ENCODE measurements at regions not wholly inside any gene's neighbourhood (a gene's known extent, or its start where the extent isn't known, plus 50 kb on each side); places are given as distances from the start of the nearest gene placed in this dataset.

DNA sequence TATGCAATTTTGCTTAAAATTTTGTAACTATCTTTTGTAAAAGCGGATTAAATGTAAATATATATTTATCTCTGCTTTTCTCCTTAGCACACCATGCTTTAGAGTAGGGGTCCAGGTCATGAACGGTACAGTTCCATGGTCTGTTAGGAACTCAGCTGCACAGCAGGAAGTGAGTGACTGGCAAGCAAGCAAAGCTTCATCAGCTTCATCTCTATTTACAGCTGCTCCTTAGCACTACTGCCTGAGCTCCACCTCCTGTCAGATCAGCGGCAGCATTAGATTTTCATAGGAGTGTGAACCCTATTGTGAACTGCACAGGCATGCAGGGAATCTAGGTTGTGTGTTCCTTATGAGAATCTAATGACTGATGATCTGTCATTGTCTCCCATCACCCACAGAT, 959.0 kb upstream of the SLC39A10 start:
- Histone ChIP-seq H3K27me3 (replicated peaks in 1 of 4; ENCODE audit: control insufficient read depth in 3 of 4, extremely low read depth in 1 of 4, insufficient read depth in 3 of 4, low read length in 3 of 4) (no peaks in the 10 kb centered on the region), H3K23ac (ENCODE audit: insufficient read length) (no peak overlapping the region), H3K9ac (replicated peaks in 1 of 4; ENCODE audit: extremely low read depth in 1 of 4, low read depth in 3 of 4, low read length in 3 of 4) (no peak overlapping the region), H3K79me1 (ENCODE audit: low read depth, low read length) (no peaks in the 10 kb centered on the region), H3K4me2 (ENCODE audit: insufficient read depth in 1 of 2, low read depth in 2 of 2, low read length in 2 of 2) (no peak overlapping the region), H3K56ac (replicated peaks; ENCODE audit: insufficient read length, low read depth, low read length) (no peak overlapping the region), H4K20me1 (replicated peaks in 1 of 2; ENCODE audit: control insufficient read depth in 1 of 2, insufficient read depth in 2 of 2, low read length in 2 of 2) (no peaks in the 10 kb centered on the region), H3K4ac (replicated peaks; ENCODE audit: insufficient read length, low read depth, low read length) (no peak overlapping the region), H3K36me3 (ENCODE audit: control insufficient read depth in 2 of 4, insufficient read depth in 4 of 4, low read length in 3 of 4) (no peaks in the 10 kb centered on the region), H3K27ac (ENCODE audit: low read depth, low read length) (no peak overlapping the region), H4K91ac (replicated peaks; ENCODE audit: insufficient read length, low read length) (no peak overlapping the region), H3K4me1 (replicated peaks in 1 of 4; ENCODE audit: control insufficient read depth in 3 of 4, insufficient read depth in 4 of 4, low read length in 3 of 4) (no peaks in the 10 kb centered on the region), H2AFZ (ENCODE audit: low read length) (no peak overlapping the region), H3K18ac (ENCODE audit: extremely low read depth, low read length) (no peak overlapping the region), H2BK120ac (replicated peaks; ENCODE audit: low read depth, low read length) (no peak overlapping the region), H3K79me2 (ENCODE audit: control insufficient read depth in 1 of 2, insufficient read depth in 2 of 2, low read length in 2 of 2) (no peaks in the 10 kb centered on the region), H2BK5ac (ENCODE audit: low read depth, low read length) (no peak overlapping the region), H4K5ac (ENCODE audit: insufficient read length, low read depth, low read length) (no peak overlapping the region), H2BK20ac (ENCODE audit: low read length) (no peak overlapping the region), H3K9me3 (ENCODE audit: insufficient read depth in 2 of 2, low read depth in 1 of 2, low read length in 1 of 2) (no peaks in the 10 kb centered on the region), H3K14ac (ENCODE audit: insufficient read length) (no peak overlapping the region), H2BK15ac (ENCODE audit: low read length) (no peak overlapping the region), H2BK12ac (ENCODE audit: low read depth, low read length) (no peak overlapping the region), H3K4me3 (ENCODE audit: extremely low read depth in 1 of 4, insufficient read depth in 2 of 4, low read depth in 3 of 4, low read length in 4 of 4) (no peak overlapping the region), H2AK5ac (ENCODE audit: low read depth, low read length) (no peak overlapping the region), H3K23me2 (ENCODE audit: low read depth, low read length) (no peaks in the 10 kb centered on the region), H4K8ac (ENCODE audit: extremely low read depth, insufficient read depth, low read length) (no peak overlapping the region)
- no peak for TF ChIP-seq CHD2 (IDR thresholded peaks at IDR 0.05; ENCODE audit: low read length)
- no peak for TF ChIP-seq BCL11A (IDR thresholded peaks at IDR 0.05; ENCODE audit: low read depth in 2 of 2, low read length in 2 of 2)
- no peak for TF ChIP-seq GTF2F1 (IDR thresholded peaks at IDR 0.05; ENCODE audit: borderline replicate concordance, low read depth, low read length)
- no peak for TF ChIP-seq POLR2A (IDR thresholded peaks at IDR 0.05; ENCODE audit: control extremely low read depth in 1 of 2, low read depth in 2 of 2, low read length in 2 of 2)
- TF ChIP-seq, protein P1, sequence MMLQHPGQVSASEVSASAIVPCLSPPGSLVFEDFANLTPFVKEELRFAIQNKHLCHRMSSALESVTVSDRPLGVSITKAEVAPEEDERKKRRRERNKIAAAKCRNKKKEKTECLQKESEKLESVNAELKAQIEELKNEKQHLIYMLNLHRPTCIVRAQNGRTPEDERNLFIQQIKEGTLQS (IDR thresholded peaks at IDR 0.05; ENCODE audit: insufficient read depth, low read depth, low read length), result no peak
- TF ChIP-seq POU5F1 (IDR thresholded peaks at IDR 0.05; ENCODE audit: low read depth, low read length), result no peak
- TF ChIP-seq POLR2AphosphoS5 (IDR thresholded peaks at IDR 0.05; ENCODE audit: low read depth, low read length), result no peak
- TF ChIP-seq PHF8 (conservative IDR thresholded peaks at IDR 0.05; ENCODE audit: low read depth, low read length), result no peak
- DNase-seq (ENCODE audit: low read depth in 1 of 2, low spot score in 2 of 2) (no peak), FAIRE-seq (no peak)
- WGBS, 2 experiments (ENCODE audit: extremely low coverage in 1 of 2, insufficient coverage in 1 of 2, insufficient read length in 1 of 2, insufficient replicate concordance in 2 of 2, low coverage in 1 of 2, low lambda C conversion rate in 2 of 2, missing lambda C conversion rate in 1 of 2), result 91% methylated on average over 3 of the region's 3 CpGs; no CpG with 5 or more reads in 1 of the 2 experiments
- ChIA-PET POLR2A (ENCODE audit: partially characterized antibody) (no interaction called here), CTCF (ENCODE audit: partially characterized antibody) (no interaction called here)
